B cell (primary cell): ENCODE measurements at regions not wholly inside any gene's neighbourhood (a gene's known extent, or its start where the extent isn't known, plus 50 kb on each side); places are given as distances from the start of the nearest gene placed in this dataset.

Experiments
- ATAC-seq: fragments of 200-7000 bp; cut with Tn5 transposase; one replicate; pipeline ENCODE4 v1.10.0; 2021; ENCODE audit warnings: low read depth, mild to moderate bottlenecking, moderate number of reproducible peaks, moderate library complexity
- CTCF ChIA-PET: fragments of 350-600 bp; sonication (Branson Sonifier 250); formaldehyde crosslinking; loops from one replicate; lab custom pipeline; 2021; ENCODE audit warnings: antibody characterized with exemption, inconsistent platforms; lab: Charles Lee
- POLR2A ChIA-PET: fragments of 350-600 bp; sonication (Branson Sonifier 250); formaldehyde crosslinking; loops from one replicate; lab custom pipeline; 2021; ENCODE audit warnings: antibody characterized with exemption; lab: Charles Lee
- DNase-seq: peaks from one replicate; pipeline ENCODE4 v3.0.0; 2013
- H2AFZ ChIP-seq: 2 replicates; pipeline ENCODE4 v1.6.1; 2012; ENCODE audit warnings: mild to moderate bottlenecking, low read depth, low read length; ENCODE audit not compliant: insufficient read depth, poor library complexity, severe bottlenecking
- H3K27ac ChIP-seq, 2 donors: 1 replicate in 1 of 2; 2 replicates in 1 of 2; pipeline ENCODE4 v1.5.1; 2012 to 2013; ENCODE audit warnings: low read length in 2 of 2, mild to moderate bottlenecking in 2 of 2, moderate library complexity in 1 of 2
- H3K27me3 ChIP-seq, 4 experiments: fragments of 200-600 bp in 1 of 4; sonication (generic) in 1 of 4; replicated peaks in 1 of 4; 1 replicate in 2 of 4; 2 replicates in 2 of 4; pipeline versions ENCODE4 v1.6.1 to v1.7.0; 2013 to 2016; ENCODE audit warnings: low read length in 3 of 4, mild to moderate bottlenecking in 2 of 4, mixed read lengths in 1 of 4, moderate library complexity in 1 of 4; ENCODE audit not compliant: insufficient read depth in 4 of 4, control insufficient read depth in 3 of 4; ENCODE audit errors: control extremely low read depth in 1 of 4
- H3K36me3 ChIP-seq, 2 experiments: replicated peaks in 1 of 2; 1 replicate in 1 of 2; 2 replicates in 1 of 2; pipeline versions ENCODE4 v1.6.1 to v1.7.1; 2013; ENCODE audit warnings: low read length in 1 of 2; ENCODE audit not compliant: insufficient read depth in 2 of 2, control insufficient read depth in 1 of 2; ENCODE audit errors: control extremely low read depth in 1 of 2, extremely low read depth in 1 of 2
- H3K4me1 ChIP-seq, 2 donors: fragments of 200-600 bp in 1 of 2; sonication (generic) in 1 of 2; 1 replicate in 1 of 2; 2 replicates in 1 of 2; pipeline versions ENCODE4 v1.5.1 to v1.6.1; 2013 to 2017; ENCODE audit warnings: low read length in 2 of 2; ENCODE audit not compliant: control insufficient read depth in 2 of 2, insufficient read depth in 2 of 2
- H3K4me2 ChIP-seq: replicated peaks from 2 replicates; pipeline ENCODE3; 2012; ENCODE audit warnings: mild to moderate bottlenecking, low read depth, low read length; ENCODE audit not compliant: poor library complexity, severe bottlenecking
- H3K4me3 ChIP-seq, 5 experiments: fragments of 200-600 bp in 1 of 5; sonication (generic) in 1 of 5; 1 replicate in 3 of 5; 2 replicates in 2 of 5; pipeline versions ENCODE4 v1.5.1 to v1.7.0; 2011 to 2016; ENCODE audit warnings: low read length in 4 of 5, mild to moderate bottlenecking in 4 of 5, low read depth in 2 of 5, control low read depth in 1 of 5, moderate library complexity in 1 of 5; ENCODE audit not compliant: insufficient read depth in 1 of 5; ENCODE audit errors: control extremely low read depth in 1 of 5, extremely low read depth in 1 of 5
- H3K79me2 ChIP-seq: fragments of 200-600 bp; sonication (generic); one replicate; pipeline ENCODE4 v1.6.0; 2016; ENCODE audit warnings: low read length; ENCODE audit not compliant: control insufficient read depth, insufficient read depth
- H3K9ac ChIP-seq: fragments of 200-600 bp; sonication (generic); 2 replicates; pipeline ENCODE4 v1.6.1; 2017; ENCODE audit warnings: mild to moderate bottlenecking, low read length, moderate library complexity
- H3K9me3 ChIP-seq, 3 donors: one replicate each; pipeline versions ENCODE4 v1.6.1 to v1.7.1; 2013; ENCODE audit warnings: low read length in 2 of 3; ENCODE audit not compliant: control insufficient read depth in 2 of 3, insufficient read depth in 1 of 3; ENCODE audit errors: control extremely low read depth in 1 of 3
- H4K20me1 ChIP-seq: 2 replicates; pipeline ENCODE4 v1.6.0; 2012; ENCODE audit warnings: mild to moderate bottlenecking, low read length; ENCODE audit not compliant: insufficient read depth, control insufficient read depth, poor library complexity, severe bottlenecking
- H3K27ac Mint-ChIP-seq: one replicate; pipeline ENCODE4 v1.8.0; 2021; ENCODE audit warnings: mixed read lengths
- H3K27me3 Mint-ChIP-seq: one replicate; pipeline ENCODE4 v1.8.0; 2021; ENCODE audit warnings: mixed read lengths
- H3K4me1 Mint-ChIP-seq: one replicate; pipeline ENCODE4 v1.8.0; 2021; ENCODE audit warnings: mixed read lengths
- H3K4me3 Mint-ChIP-seq: one replicate; pipeline ENCODE4 v1.8.0; 2021; ENCODE audit warnings: mixed read lengths
- H3K9me3 Mint-ChIP-seq: one replicate; pipeline ENCODE4 v1.8.0; 2022; ENCODE audit warnings: mixed read lengths; ENCODE audit not compliant: insufficient read depth
- CTCF ChIP-seq: fragments of 200-600 bp; IDR thresholded peaks from one replicate; pipeline ENCODE4 v1.8.0; 2022; ENCODE audit warnings: antibody characterized with exemption, mild to moderate bottlenecking
- EZH2 ChIP-seq: IDR thresholded peaks from 2 replicates; pipeline ENCODE4 v1.6.1; 2012; ENCODE audit warnings: borderline replicate concordance, low read depth, mild to moderate bottlenecking, moderate library complexity, low read length; ENCODE audit not compliant: insufficient read depth, poor library complexity, severe bottlenecking
- WGBS: methylation state at CpG from one replicate; pipeline ENCODE4 v1.1.5; 2013; ENCODE audit warnings: missing lambda C conversion rate; ENCODE audit not compliant: insufficient coverage; 5-methylcytosine and 5-hydroxymethylcytosine counted together
- intact Hi-C: fragments of 100-400 bp; cut with micrococcal nuclease; formaldehyde crosslinking; loops from one replicate; pipeline ENCODE4 v1.10.0; 2022

GRCh38 chr12:13687633-13688032 lies 293.8 kb downstream of the GRIN2B start:
- Histone ChIP-seq H3K4me3 (no peak overlapping the region), H3K4me2 (no peak overlapping the region), H3K79me2 (no peaks in the 10 kb centered on the region), H4K20me1 (no peaks in the 10 kb centered on the region), H2AFZ (no peak overlapping the region), H3K27me3 (peaks cover 0 to 4% (median 2%) of the 10 kb centered on the region in 4 experiments), H3K36me3 (no peaks in the 10 kb centered on the region), H3K9me3 (peaks cover 0 to 2% (median 0%) of the 10 kb centered on the region in 3 donors), H3K9ac (no peak overlapping the region), H3K4me1 (no peaks in the 10 kb centered on the region), H3K27ac (no peak overlapping the region)
- ATAC-seq (no peak), DNase-seq (no peak)
- TF ChIP-seq EZH2: no peak
- TF ChIP-seq CTCF: no peak
- peaks cover 28% of the 10 kb centered on the region for H3K27me3 Mint-ChIP-seq
- no peak overlapping the region for H3K4me3 Mint-ChIP-seq
- intact Hi-C loops: no loop called here
- H3K27ac Mint-ChIP-seq: no peak overlapping the region
- H3K9me3 Mint-ChIP-seq: no peaks in the 10 kb centered on the region
- H3K4me1 Mint-ChIP-seq: no peaks in the 10 kb centered on the region
- CTCF ChIA-PET: no interaction called here
- POLR2A ChIA-PET: no interaction called here

GRCh38 chr12:13686260-13686659 lies 295.1 kb downstream of the GRIN2B start:
- WGBS: no CpG with 5 or more reads among the region's 1 CpG
- Histone ChIP-seq H3K9ac (no peak overlapping the region), H3K79me2 (no peaks in the 10 kb centered on the region), H3K4me2 (no peak overlapping the region), H3K27me3 (peaks cover 0 to 4% (median 2%) of the 10 kb centered on the region in 4 experiments), H3K36me3 (no peaks in the 10 kb centered on the region), H3K27ac (no peak overlapping the region), H3K4me1 (no peaks in the 10 kb centered on the region), H4K20me1 (no peaks in the 10 kb centered on the region), H2AFZ (no peak overlapping the region), H3K9me3 (peaks cover 0 to 2% (median 0%) of the 10 kb centered on the region in 3 donors), H3K4me3 (no peak overlapping the region)
- no peaks in the 10 kb centered on the region for H3K9me3 Mint-ChIP-seq
- H3K27ac Mint-ChIP-seq: no peak overlapping the region
- ChIA-PET CTCF (no interaction called here), POLR2A (no interaction called here)
- no peaks in the 10 kb centered on the region for H3K4me1 Mint-ChIP-seq
- DNase-seq (no peak), ATAC-seq (no peak)
- intact Hi-C loops: no loop called here
- peaks cover 16% of the 10 kb centered on the region for H3K27me3 Mint-ChIP-seq
- TF ChIP-seq CTCF (no peak), EZH2 (no peak)
- H3K4me3 Mint-ChIP-seq: no peak overlapping the region
